DOHH2 (cell line): ENCODE measurements at regions not wholly inside any gene's neighbourhood (a gene's known extent, or its start where the extent isn't known, plus 50 kb on each side); places are given as distances from the start of the nearest gene placed in this dataset.
"Not testable (repeated sequence)": the region's sequence is repeated elsewhere in the genome, so short reads cannot be mapped to it uniquely, and the experiment has no call there.

Experiments used
- CTCF ChIP-seq: fragments of 200-600 bp; sonication (generic); IDR thresholded peaks from one replicate; pipeline ENCODE4 v1.5.1; 2014; ENCODE audit warnings: antibody characterized with exemption, mild to moderate bottlenecking, low read depth, low read length; ENCODE audit not compliant: poor library complexity, severe bottlenecking
- EZH2phosphoT487 ChIP-seq: fragments of 200-600 bp; sonication (generic); IDR thresholded peaks from 2 replicates; pipeline ENCODE4 v1.6.1; 2017; ENCODE audit warnings: borderline replicate concordance, mild to moderate bottlenecking, antibody characterized with exemption, low read length, moderate library complexity, mixed read lengths

- not testable (repeated sequence) for TF ChIP-seq CTCF, EZH2phosphoT487
Measured at GRCh38 chr6:72469406-72469983, 152.4 kb upstream of the KCNQ5 start.
